HG03175 (cell line): ENCODE measurements at regions not wholly inside any gene's neighbourhood (a gene's known extent, or its start where the extent isn't known, plus 50 kb on each side); places are given as distances from the start of the nearest gene placed in this dataset.
"Not testable (repeated sequence)": the region's sequence is repeated elsewhere in the genome, so short reads cannot be mapped to it uniquely, and the experiment has no call there.

Experiments used
- ATAC-seq: cut with Tn5 transposase; IDR thresholded peaks from one replicate; pipeline ENCODE4 v1.9.1; 2021; ENCODE audit warnings: mild to moderate bottlenecking, moderate library complexity; ENCODE audit not compliant: unreplicated experiment

- ATAC-seq = no peak
Observed at GRCh38 chr1:143643148-143643885, 328.5 kb downstream of the FAM72C start.

- no peak for ATAC-seq
Observed at GRCh38 chr1:143625886-143626285, 345.9 kb downstream of the FAM72C start.

- no peak for ATAC-seq
Observed at GRCh38 chr1:143619851-143620250, 351.9 kb downstream of the FAM72C start.

GRCh38 chr1:143611159-143611558, 360.6 kb downstream of the FAM72C start:
- ATAC-seq = no peak

- ATAC-seq = no peak
Observed at GRCh38 chr1:143610196-143610595, 361.6 kb downstream of the FAM72C start.

GRCh38 chr1:143604887-143605286, 366.9 kb downstream of the FAM72C start:
- ATAC-seq = no peak

GRCh38 chr1:143584508-143584907, 387.3 kb downstream of the FAM72C start:
- ATAC-seq = no peak

GRCh38 chr1:143574891-143575520, 396.8 kb downstream of the FAM72C start:
- no peak for ATAC-seq

- ATAC-seq = not testable (repeated sequence)
Observed at GRCh38 chr1:143572661-143573060, 399.1 kb downstream of the FAM72C start.

- ATAC-seq = not testable (repeated sequence)
Observed at GRCh38 chr1:143563761-143564160, 408.0 kb downstream of the FAM72C start.

- no peak for ATAC-seq
Observed at GRCh38 chr1:143553627-143554026, 418.2 kb downstream of the FAM72C start.

- not testable (repeated sequence) for ATAC-seq
Observed at GRCh38 chr1:143504703-143505102, 467.1 kb downstream of the FAM72C start.

- not testable (repeated sequence) for ATAC-seq
Observed at GRCh38 chr1:143504080-143504479, 467.7 kb downstream of the FAM72C start.

- not testable (repeated sequence) for ATAC-seq
Observed at GRCh38 chr1:143503048-143503447, 468.7 kb downstream of the FAM72C start.

- not testable (repeated sequence) for ATAC-seq
Observed at GRCh38 chr1:143502038-143502437, 469.7 kb downstream of the FAM72C start.

- ATAC-seq = not testable (repeated sequence)
Observed at GRCh38 chr1:143498059-143498749, 473.6 kb downstream of the FAM72C start.

GRCh38 chr1:143497374-143497747, 474.4 kb downstream of the FAM72C start:
- ATAC-seq = no peak

- not testable (repeated sequence) for ATAC-seq
Observed at GRCh38 chr1:143496526-143497373, 475.0 kb downstream of the FAM72C start.
